ENCODE measurements at regions not wholly inside any gene's neighbourhood (a gene's known extent, or its start where the extent isn't known, plus 50 kb on each side); places are given as distances from the start of the nearest gene placed in this dataset.

DNA sequence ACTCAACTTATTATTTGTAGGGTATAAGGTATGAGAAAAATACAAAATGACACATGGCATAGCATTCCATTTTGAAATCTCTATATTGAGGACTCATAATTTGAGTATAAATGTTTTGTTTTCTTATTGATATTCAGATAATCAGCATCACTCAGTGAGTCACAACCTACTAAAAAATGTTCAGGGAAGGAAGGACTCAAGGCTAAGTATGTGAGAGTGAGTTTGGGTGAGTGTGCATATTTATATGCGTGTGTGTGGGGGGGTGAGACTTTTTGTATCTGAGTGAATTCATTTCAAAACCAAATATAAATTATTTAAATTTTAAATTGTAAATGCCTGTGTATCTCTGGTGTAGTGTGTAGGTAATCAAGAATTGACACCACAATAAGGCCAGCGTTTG, 87.8 kb upstream of the PRKD1 start:
- no peak overlapping the region for H4K8ac ChIP-seq (replicated peaks; ENCODE audit: insufficient read length, low read depth, low read length)
- H3K79me1 ChIP-seq (ENCODE audit: insufficient read depth, low read depth, low read length, poor library complexity, severe bottlenecking): no peaks in the 10 kb centered on the region
- H2BK120ac ChIP-seq (ENCODE audit: low read depth, low read length, poor library complexity, severe bottlenecking): no peak overlapping the region
- Mint-ChIP-seq H3K27me3 (ENCODE audit: low read depth) (no peaks in the 10 kb centered on the region), H3K36me3 (ENCODE audit: insufficient read depth in 1 of 3, low read depth in 3 of 3) (peaks cover 0 to 5% (median 2%) of the 10 kb centered on the region in 3 experiments; a peak in 4 of 7 replicates), H3K4me3 (no peak overlapping the region), H3K9me3 (peaks cover 11 to 15% of the 10 kb centered on the region in 2 experiments), H3K4me1 (no peaks in the 10 kb centered on the region), H3K27ac (no peak overlapping the region)
- H2BK12ac ChIP-seq (ENCODE audit: insufficient read length, low read depth, low read length): no peak overlapping the region
- H3K56ac ChIP-seq (ENCODE audit: insufficient read length, low read depth, low read length): no peak overlapping the region
- no peak for DNase-seq
- no peaks in the 10 kb centered on the region for H3K9me3 ChIP-seq (ENCODE audit: control insufficient read depth, low read depth, low read length)
- no peak overlapping the region for H2AK5ac ChIP-seq (ENCODE audit: insufficient read length, low read length)
- no peak overlapping the region for H3K27ac ChIP-seq (ENCODE audit: insufficient read length, low read depth, low read length)
- H3K23me2 ChIP-seq (ENCODE audit: insufficient read length, low read depth, low read length, poor library complexity, severe bottlenecking): no peaks in the 10 kb centered on the region
- H3K27me3 ChIP-seq (ENCODE audit: insufficient read depth, low read length): no peaks in the 10 kb centered on the region
- no peak overlapping the region for H3K14ac ChIP-seq (ENCODE audit: insufficient read depth, low read length)
- H3T11ph ChIP-seq (ENCODE audit: low read length): no peak overlapping the region
- no peak overlapping the region for H4K91ac ChIP-seq (ENCODE audit: insufficient read length, low read depth, low read length)
- H4K20me1 ChIP-seq (ENCODE audit: control insufficient read depth, insufficient read depth, insufficient read length): no peaks in the 10 kb centered on the region
- H4K5ac ChIP-seq (ENCODE audit: insufficient read length, low read depth, low read length): no peak overlapping the region
- H3K79me2 ChIP-seq (ENCODE audit: insufficient read depth, low read length): no peaks in the 10 kb centered on the region
- no peaks in the 10 kb centered on the region for H3K4me1 ChIP-seq (ENCODE audit: insufficient read depth, low read length)
- H2BK5ac ChIP-seq (ENCODE audit: insufficient read length, low read length): no peak overlapping the region
- no peak overlapping the region for H2BK20ac ChIP-seq (ENCODE audit: low read depth, low read length, poor library complexity, severe bottlenecking)
- no peak overlapping the region for H2BK15ac ChIP-seq (ENCODE audit: low read depth, low read length)
- no peak overlapping the region for H3K18ac ChIP-seq (ENCODE audit: insufficient read length, low read depth, low read length)
- H3K9ac ChIP-seq (ENCODE audit: extremely low read depth, insufficient read length, low read length): no peak overlapping the region
- no peak overlapping the region for H2AFZ ChIP-seq (ENCODE audit: low read length)
- WGBS (ENCODE audit: extremely low coverage, insufficient read length, low lambda C conversion rate): no CpG with 5 or more reads among the region's 2 CpGs
- H3K4ac ChIP-seq (ENCODE audit: low read depth, low read length): no peak overlapping the region
- TF ChIP-seq, protein P1, sequence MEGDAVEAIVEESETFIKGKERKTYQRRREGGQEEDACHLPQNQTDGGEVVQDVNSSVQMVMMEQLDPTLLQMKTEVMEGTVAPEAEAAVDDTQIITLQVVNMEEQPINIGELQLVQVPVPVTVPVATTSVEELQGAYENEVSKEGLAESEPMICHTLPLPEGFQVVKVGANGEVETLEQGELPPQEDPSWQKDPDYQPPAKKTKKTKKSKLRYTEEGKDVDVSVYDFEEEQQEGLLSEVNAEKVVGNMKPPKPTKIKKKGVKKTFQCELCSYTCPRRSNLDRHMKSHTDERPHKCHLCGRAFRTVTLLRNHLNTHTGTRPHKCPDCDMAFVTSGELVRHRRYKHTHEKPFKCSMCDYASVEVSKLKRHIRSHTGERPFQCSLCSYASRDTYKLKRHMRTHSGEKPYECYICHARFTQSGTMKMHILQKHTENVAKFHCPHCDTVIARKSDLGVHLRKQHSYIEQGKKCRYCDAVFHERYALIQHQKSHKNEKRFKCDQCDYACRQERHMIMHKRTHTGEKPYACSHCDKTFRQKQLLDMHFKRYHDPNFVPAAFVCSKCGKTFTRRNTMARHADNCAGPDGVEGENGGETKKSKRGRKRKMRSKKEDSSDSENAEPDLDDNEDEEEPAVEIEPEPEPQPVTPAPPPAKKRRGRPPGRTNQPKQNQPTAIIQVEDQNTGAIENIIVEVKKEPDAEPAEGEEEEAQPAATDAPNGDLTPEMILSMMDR (conservative IDR thresholded peaks at IDR 0.05): no peak
- no peak overlapping the region for H3K4me2 ChIP-seq (ENCODE audit: insufficient read depth, insufficient read length, low read length)
- H3K23ac ChIP-seq (ENCODE audit: insufficient read length, low read depth, low read length): no peak overlapping the region

Measured in H9 (cell line).